ENCODE measurements at regions not wholly inside any gene's neighbourhood (a gene's known extent, or its start where the extent isn't known, plus 50 kb on each side); places are given as distances from the start of the nearest gene placed in this dataset.

- TF ChIP-seq POLR2A (IDR thresholded peaks at IDR 0.05) (no peak), CTCF (IDR thresholded peaks at IDR 0.05) (no peak)
These were observed 157.6 kb downstream of the KLF5 start for GRCh38 chr13:73216381-73216831.

Data from body of pancreas (tissue), 4 donors.